HepG2 (cell line): ENCODE measurements at regions not wholly inside any gene's neighbourhood (a gene's known extent, or its start where the extent isn't known, plus 50 kb on each side); places are given as distances from the start of the nearest gene placed in this dataset.

ENCODE experiments used
- ATAC-seq: fragments of 200-7000 bp; cut with Tn5 transposase; 3 replicates; pipeline ENCODE4 v1.9.1; 2020; ENCODE audit warnings: mild to moderate bottlenecking, moderate library complexity
- BruUV-seq: library from RNA; stranded (reverse); fragments of 400-500 nt; replicated peaks from 2 replicates; lab custom pipeline; 2021; lab: Mats Ljungman, UMichigan
- CTCF ChIA-PET: fragments of 300-600 bp; formaldehyde crosslinking; extraction: SDS; loops from one replicate; lab custom pipeline; 2021; ENCODE audit warnings: low total read pairs, inconsistent platforms, low intra/inter-chr PET ratio; lab: Yijun Ruan, JAX
- POLR2A ChIA-PET: fragments of 350-600 bp; sonication (Branson Sonifier 250); formaldehyde crosslinking; loops from one replicate; lab custom pipeline; 2020; ENCODE audit warnings: antibody characterized with exemption, inconsistent platforms; lab: Yijun Ruan, JAX
- DNase-seq: peaks from one replicate; pipeline ENCODE4 v3.0.0-alpha.2; 2015; ENCODE audit warnings: low spot score
- FAIRE-seq: peaks from 3 replicates; lab custom pipeline; 2011; peaks lifted over from hg19 to GRCh38; lab: Jason Lieb, UNC
- H2AFZ ChIP-seq: one replicate; pipeline ENCODE4 v1.6.1; 2011; ENCODE audit warnings: low read length, inconsistent platforms
- H3K27ac ChIP-seq: fragments of 300-600 bp; 3 replicates; pipeline ENCODE4 v1.8.0; 2011; ENCODE audit warnings: mixed run types, mild to moderate bottlenecking, mixed read lengths, low read length, inconsistent platforms; ENCODE audit not compliant: insufficient read depth; ENCODE audit errors: extremely low read length
- H3K27me3 ChIP-seq, 2 experiments: fragments of 200-600 bp in 1 of 2; 2 replicates in 1 of 2; 3 replicates in 1 of 2; pipeline versions ENCODE4 v1.6.0 to v1.8.0; 2011; ENCODE audit warnings: low read length in 2 of 2, mild to moderate bottlenecking in 2 of 2, moderate library complexity in 2 of 2, inconsistent platforms in 1 of 2; ENCODE audit not compliant: insufficient read depth in 2 of 2, control insufficient read depth in 1 of 2
- H3K36me3 ChIP-seq, 2 experiments: fragments of 200-600 bp in 1 of 2; replicated peaks in 1 of 2; 2 replicates in 1 of 2; 3 replicates in 1 of 2; pipeline versions ENCODE4 v1.5.1 to v1.8.0; 2011; ENCODE audit warnings: low read length in 2 of 2, inconsistent platforms in 1 of 2; ENCODE audit not compliant: insufficient read depth in 2 of 2, control insufficient read depth in 1 of 2
- H3K4me1 ChIP-seq: 2 replicates; pipeline ENCODE4 v1.5.1; 2012; ENCODE audit warnings: low read length, inconsistent platforms; ENCODE audit not compliant: insufficient read depth
- H3K4me2 ChIP-seq: 2 replicates; pipeline ENCODE4 v1.6.0; 2011; ENCODE audit warnings: low read depth, low read length, inconsistent platforms
- H3K4me3 ChIP-seq, 3 experiments: fragments of 200-600 bp in 1 of 3; sonication (generic), shearing (Covaris generic) in 1 of 3; replicated peaks in 1 of 3; 2 replicates each; pipeline ENCODE4 v1.5.1; 2011 to 2016; ENCODE audit warnings: low read length in 3 of 3, inconsistent platforms in 2 of 3, low read depth in 2 of 3, mild to moderate bottlenecking in 2 of 3, control low read depth in 1 of 3, mixed read lengths in 1 of 3; ENCODE audit not compliant: insufficient read depth in 1 of 3
- H3K79me2 ChIP-seq: one replicate; pipeline ENCODE4 v1.6.1; 2011; ENCODE audit warnings: low read length, inconsistent platforms; ENCODE audit not compliant: insufficient read depth
- H3K9ac ChIP-seq: 2 replicates; pipeline ENCODE4 v1.6.0; 2011; ENCODE audit warnings: mild to moderate bottlenecking, low read depth, low read length, inconsistent platforms; ENCODE audit not compliant: insufficient read depth
- H3K9me3 ChIP-seq: 2 replicates; pipeline ENCODE4 v1.5.1; 2012; ENCODE audit warnings: mild to moderate bottlenecking, low read length
- H4K20me1 ChIP-seq: 2 replicates; pipeline ENCODE4 v1.6.0; 2011; ENCODE audit warnings: inconsistent platforms, mild to moderate bottlenecking, low read length, moderate library complexity; ENCODE audit not compliant: insufficient read depth
- ARNT2 ChIP-seq: sonication (generic); formaldehyde crosslinking; IDR thresholded peaks from 2 replicates; pipeline ENCODE4 v1.8.0; 2022; ENCODE audit warnings: mild to moderate bottlenecking, low read depth, missing genetic modification reagents, moderate library complexity
- CTCF ChIP-seq: sonication (generic); formaldehyde crosslinking; IDR thresholded peaks from 2 replicates; pipeline ENCODE4 v1.5.0; 2020; ENCODE audit warnings: mild to moderate bottlenecking, missing genetic modification reagents, moderate library complexity
- DBP ChIP-seq: sonication (generic); formaldehyde crosslinking; IDR thresholded peaks from 2 replicates; pipeline ENCODE4 v1.4.0; 2020; ENCODE audit warnings: missing genetic modification reagents; ENCODE audit errors: not compliant biosample characterization
- DRAP1 ChIP-seq: IDR thresholded peaks from 2 replicates; pipeline ENCODE4 v1.6.1; 2016; ENCODE audit warnings: missing genetic modification reagents, missing compliant biosample characterization
- HNRNPK ChIP-seq: fragments of 200-400 bp; formaldehyde crosslinking; IDR thresholded peaks from 2 replicates; pipeline ENCODE4 v1.6.1; 2018; ENCODE audit warnings: low read length, low read depth, moderate library complexity, mild to moderate bottlenecking; ENCODE audit not compliant: poor library complexity, severe bottlenecking
- HOXD1 ChIP-seq: sonication (generic); formaldehyde crosslinking; IDR thresholded peaks from 2 replicates; pipeline ENCODE4 v1.5.0; 2020; ENCODE audit warnings: missing genetic modification reagents
- IRF1 ChIP-seq: sonication (generic); formaldehyde crosslinking; IDR thresholded peaks from 2 replicates; pipeline ENCODE4 v1.4.0; 2020; ENCODE audit warnings: low read depth, mild to moderate bottlenecking, missing genetic modification reagents
- NCOA5 ChIP-seq: sonication (generic); formaldehyde crosslinking; IDR thresholded peaks from 2 replicates; pipeline ENCODE4 v1.4.0; 2020; ENCODE audit warnings: missing genetic modification reagents
- POLR2AphosphoS2 ChIP-seq: IDR thresholded peaks from 2 replicates; pipeline ENCODE4 v1.6.1; 2011; ENCODE audit warnings: low read depth, low read length, improper control_type of control experiment
- RBAK ChIP-seq: sonication (generic); formaldehyde crosslinking; IDR thresholded peaks from 2 replicates; pipeline ENCODE4 v1.5.1; 2020; ENCODE audit warnings: mild to moderate bottlenecking, missing genetic modification reagents
- SRSF4 ChIP-seq: fragments of 200-400 bp; formaldehyde crosslinking; IDR thresholded peaks from one replicate; pipeline ENCODE4 v1.6.1; 2018; ENCODE audit warnings: mild to moderate bottlenecking, low read depth, low read length, moderate library complexity; ENCODE audit not compliant: poor library complexity, severe bottlenecking
- TFDP1 ChIP-seq: IDR thresholded peaks from 2 replicates; pipeline ENCODE4 v1.6.1; 2016; ENCODE audit warnings: missing compliant biosample characterization, missing genetic modification reagents, borderline replicate concordance
- ZZZ3 ChIP-seq: sonication (generic); formaldehyde crosslinking; IDR thresholded peaks from 2 replicates; pipeline ENCODE4 v1.4.0; 2020; ENCODE audit warnings: missing genetic modification reagents, mild to moderate bottlenecking, borderline replicate concordance
- WGBS: methylation state at CpG from one replicate; pipeline ENCODE4 v1.1.6; 2017; ENCODE audit warnings: low lambda C conversion rate; 5-methylcytosine and 5-hydroxymethylcytosine counted together
- in situ Hi-C: cut with HindIII; loops from 2 replicates; pipeline ENCODE4 v1.10.0; 2017; ENCODE audit warnings: low pct_unique_long_range_greater_than_20kb; ENCODE audit not compliant: extremely low pct_ligation_motif_present
- intact Hi-C: fragments of 100-400 bp; cut with micrococcal nuclease; formaldehyde crosslinking; loops from one replicate; pipeline ENCODE4 v1.10.0; 2022; ENCODE audit not compliant: unreplicated experiment

GRCh38 chr3:39592311-39593050 lies 125.0 kb downstream of the MOBP start:
- ATAC-seq, result no peak
- no peak overlapping the region for H3K4me3 ChIP-seq
- no peak for FAIRE-seq
- H3K27ac ChIP-seq, result no peak overlapping the region
- no peak overlapping the region for H2AFZ ChIP-seq
- POLR2A ChIA-PET, result no interaction called here
- H3K79me2 ChIP-seq, result no peaks in the 10 kb centered on the region
- H3K9me3 ChIP-seq, result no peaks in the 10 kb centered on the region
- CTCF ChIA-PET, result no interaction called here
- BruUV-seq, result no TSS peak
- H3K4me1 ChIP-seq, result no peaks in the 10 kb centered on the region
- H3K9ac ChIP-seq, result no peak overlapping the region
- H3K4me2 ChIP-seq, result no peak overlapping the region
- 2% methylated on average over 4 of the region's 5 CpGs for WGBS
- in situ Hi-C loops, result no loop called here
- no peaks in the 10 kb centered on the region for H4K20me1 ChIP-seq
- no peak for DNase-seq
- no peaks in the 10 kb centered on the region for H3K27me3 ChIP-seq
- intact Hi-C loops, result no loop called here
- TF ChIP-seq ZZZ3 (CRISPR knock-in tag) (no peak), DRAP1 (no peak), HOXD1 (CRISPR knock-in tag) (no peak), TFDP1 (CRISPR knock-in tag) (no peak)
- H3K36me3 ChIP-seq, result no peaks in the 10 kb centered on the region

- H3K4me2 ChIP-seq, result no peak overlapping the region
- ATAC-seq (no peak), DNase-seq (no peak), FAIRE-seq (no peak)
- CTCF ChIA-PET, result no interaction called here
- no peak overlapping the region for H2AFZ ChIP-seq
- no peak overlapping the region for H3K4me3 ChIP-seq
- intact Hi-C loops, result no loop called here
- H4K20me1 ChIP-seq, result no peaks in the 10 kb centered on the region
- no peaks in the 10 kb centered on the region for H3K79me2 ChIP-seq
- BruUV-seq, result no TSS peak
- H3K9me3 ChIP-seq, result no peaks in the 10 kb centered on the region
- no peak overlapping the region for H3K9ac ChIP-seq
- H3K27ac ChIP-seq, result no peak overlapping the region
- no peaks in the 10 kb centered on the region for H3K36me3 ChIP-seq
- H3K4me1 ChIP-seq, result no peaks in the 10 kb centered on the region
- POLR2A ChIA-PET, result no interaction called here
- in situ Hi-C loops, result no loop called here
- WGBS, result 13% methylated on average over 3 of the region's 3 CpGs
- H3K27me3 ChIP-seq, result no peaks in the 10 kb centered on the region
- TF ChIP-seq NCOA5 (CRISPR knock-in tag) (no peak), HNRNPK (no peak), SRSF4 (no peak), POLR2AphosphoS2 (no peak), CTCF (CRISPR knock-in tag) (no peak), ARNT2 (CRISPR knock-in tag) (no peak), RBAK (CRISPR knock-in tag) (no peak), DBP (no peak), IRF1 (CRISPR knock-in tag) (no peak)
These were observed 125.9 kb downstream of the MOBP start for GRCh38 chr3:39593341-39593740.
